Muscle of leg (tissue), 3 donors: ENCODE measurements at regions not wholly inside any gene's neighbourhood (a gene's known extent, or its start where the extent isn't known, plus 50 kb on each side); places are given as distances from the start of the nearest gene placed in this dataset.
A peak's percentile ranks its signal among the peaks of the same experiment; 100 is the strongest.
"Not testable (repeated sequence)": the region's sequence is repeated elsewhere in the genome, so short reads cannot be mapped to it uniquely, and the experiment has no call there.

Experiments
- DNase-seq: peaks from one replicate; pipeline ENCODE4 v3.0.0; 2013
- H3K27ac ChIP-seq: one replicate; pipeline ENCODE4 v1.5.1; 2013; ENCODE audit warnings: mild to moderate bottlenecking, low read length, control low read depth
- H3K27me3 ChIP-seq: one replicate; pipeline ENCODE4 v1.6.1; 2013; ENCODE audit warnings: low read length; ENCODE audit not compliant: control insufficient read depth, insufficient read depth
- H3K36me3 ChIP-seq: one replicate; pipeline ENCODE4 v1.6.1; 2013; ENCODE audit warnings: low read length; ENCODE audit not compliant: control insufficient read depth, insufficient read depth
- H3K4me1 ChIP-seq: one replicate; pipeline ENCODE4 v1.6.1; 2013; ENCODE audit warnings: low read length; ENCODE audit not compliant: control insufficient read depth, insufficient read depth
- H3K4me3 ChIP-seq: one replicate; pipeline ENCODE4 v1.5.1; 2013; ENCODE audit warnings: low read length, control low read depth
- H3K9me3 ChIP-seq: replicated peaks from 2 replicates; pipeline ENCODE4 v1.6.1; 2013; ENCODE audit warnings: low read depth, low read length; ENCODE audit not compliant: control insufficient read depth
- WGBS: methylation state at CpG from one replicate; pipeline ENCODE4 v1.1.5; 2013; ENCODE audit warnings: missing lambda C conversion rate; ENCODE audit not compliant: insufficient coverage; 5-methylcytosine and 5-hydroxymethylcytosine counted together

DNA sequence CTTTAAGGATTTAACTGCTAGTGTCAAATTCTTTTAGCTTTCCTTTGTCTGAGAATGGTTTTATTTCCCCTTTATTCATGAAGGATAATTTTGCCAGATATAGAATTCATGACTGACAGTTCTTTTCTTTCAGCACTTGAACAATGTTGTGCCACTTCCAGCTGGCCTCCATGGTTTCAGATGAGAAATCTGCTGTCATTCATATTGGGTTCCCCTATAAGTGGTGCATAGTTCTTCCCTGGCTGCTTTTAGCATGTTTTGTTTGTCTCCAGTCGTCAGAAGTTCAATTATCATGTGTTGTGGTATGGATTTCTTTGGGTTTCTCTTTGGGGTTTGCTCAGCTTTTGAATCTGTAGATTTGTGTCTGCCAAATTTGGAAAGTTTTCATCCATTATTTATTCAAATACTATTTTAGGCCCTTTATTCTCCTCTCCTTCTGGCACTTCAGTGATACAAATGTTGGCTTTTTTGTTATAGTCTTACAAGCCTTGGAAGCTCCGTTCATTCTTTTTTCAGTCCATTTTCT is 76.3 kb upstream of the TGM3 start:
- no peaks in the 10 kb centered on the region for H3K36me3 ChIP-seq
- H3K9me3 ChIP-seq, result no peaks in the 10 kb centered on the region
- WGBS, result no CpG with 5 or more reads among the region's 2 CpGs
- no peaks in the 10 kb centered on the region for H3K4me1 ChIP-seq
- no peak overlapping the region for H3K4me3 ChIP-seq
- DNase-seq, result no peak
- no peak overlapping the region for H3K27ac ChIP-seq
- H3K27me3 ChIP-seq, result no peaks in the 10 kb centered on the region

- H3K4me1 ChIP-seq, result no peaks in the 10 kb centered on the region
- H3K4me3 ChIP-seq, result no peak overlapping the region
- H3K27me3 ChIP-seq, result no peaks in the 10 kb centered on the region
- no peak for DNase-seq
- no peak overlapping the region for H3K27ac ChIP-seq
- WGBS, result 82% methylated on average over 2 of the region's 2 CpGs
- H3K9me3 ChIP-seq, result no peaks in the 10 kb centered on the region
- no peaks in the 10 kb centered on the region for H3K36me3 ChIP-seq
Observed at GRCh38 chr20:2220298-2220697, 75.5 kb upstream of the TGM3 start.

- no peak for DNase-seq
- WGBS, result 50% methylated on average over 2 of the region's 2 CpGs
- Histone ChIP-seq H3K4me3 (no peak overlapping the region), H3K4me1 (no peaks in the 10 kb centered on the region), H3K27me3 (no peaks in the 10 kb centered on the region), H3K36me3 (no peaks in the 10 kb centered on the region), H3K9me3 (no peaks in the 10 kb centered on the region), H3K27ac (no peak overlapping the region)
Observed at GRCh38 chr20:2221921-2222320, 73.9 kb upstream of the TGM3 start.

DNA sequence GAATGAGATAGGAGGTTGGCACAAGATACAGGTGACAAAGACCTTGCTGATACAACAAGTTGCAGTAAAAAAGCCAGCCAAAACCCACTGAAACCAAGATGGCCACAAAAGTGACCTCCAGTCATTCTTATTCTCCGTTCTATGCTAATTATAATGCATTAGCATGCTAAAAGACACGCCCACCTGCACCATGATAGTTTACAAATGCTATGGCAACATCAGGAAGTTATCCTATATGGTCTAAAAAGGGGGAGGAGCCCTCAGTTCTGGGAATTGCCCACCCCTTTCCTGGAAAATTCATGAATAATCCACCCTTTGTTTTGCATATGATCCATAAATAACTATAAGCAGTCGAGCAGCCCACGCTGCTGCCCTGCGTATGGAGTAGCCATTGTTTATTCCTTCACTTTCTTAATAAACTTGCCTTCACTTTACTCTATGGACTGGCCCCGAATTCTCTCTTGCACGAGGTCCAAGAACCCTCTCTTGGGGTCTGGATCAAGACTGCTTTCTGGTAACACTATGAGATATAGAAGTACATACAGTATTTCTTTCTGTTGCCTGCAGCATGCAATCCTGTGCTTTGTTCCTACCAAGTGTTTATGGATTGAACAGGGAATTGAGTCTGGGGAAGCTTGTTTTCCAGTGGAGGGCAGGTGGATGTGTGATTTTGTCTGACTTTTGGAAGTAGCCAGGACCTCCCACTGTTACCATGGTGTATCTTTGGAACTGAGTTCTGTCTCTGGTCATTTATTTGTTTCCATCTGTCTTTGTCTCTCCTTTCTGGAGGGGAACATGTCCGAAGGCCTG is 72.0 kb upstream of the TGM3 start:
- no peaks in the 10 kb centered on the region for H3K27me3 ChIP-seq
- DNase-seq, result peak; percentile 63

GRCh38 chr20:2224368-2224639 is 71.5 kb upstream of the TGM3 start:
- no peaks in the 10 kb centered on the region for H3K36me3 ChIP-seq
- H3K9me3 ChIP-seq, result no peaks in the 10 kb centered on the region
- no CpG with 5 or more reads among the region's 3 CpGs for WGBS
- DNase-seq, result no peak
- H3K27me3 ChIP-seq, result no peaks in the 10 kb centered on the region
- H3K4me3 ChIP-seq, result no peak overlapping the region
- no peak overlapping the region for H3K27ac ChIP-seq
- H3K4me1 ChIP-seq, result no peaks in the 10 kb centered on the region

More for the DNA sequence above, 72.0 kb upstream of the TGM3 start:
- H3K27ac ChIP-seq, result no peak overlapping the region
- WGBS, result 70% methylated on average over 4 of the region's 8 CpGs
- H3K36me3 ChIP-seq, result no peaks in the 10 kb centered on the region
- no peaks in the 10 kb centered on the region for H3K4me1 ChIP-seq
- no peak overlapping the region for H3K4me3 ChIP-seq
- no peaks in the 10 kb centered on the region for H3K9me3 ChIP-seq

DNA sequence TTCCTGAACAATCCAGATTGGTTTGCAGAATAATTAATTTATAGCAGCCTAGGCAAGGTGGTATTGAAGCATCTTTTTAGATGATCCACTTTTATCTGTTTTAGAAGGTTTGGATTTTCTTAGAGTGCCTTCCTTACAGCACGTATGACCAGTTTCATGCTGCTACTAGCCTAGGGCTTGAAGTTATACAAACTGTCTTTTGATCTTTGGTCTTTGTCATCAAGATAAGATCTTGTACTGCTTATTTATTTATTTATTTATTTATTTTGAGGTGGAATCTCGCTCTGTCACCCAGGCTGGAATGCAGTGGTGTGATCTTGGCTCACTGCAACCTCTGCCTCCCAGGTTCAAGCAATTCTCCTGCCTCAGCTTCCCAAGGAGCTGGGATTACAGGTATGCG is 68.5 kb upstream of the TGM3 start:
- H3K9me3 ChIP-seq, DNase-seq, H3K36me3 ChIP-seq, H3K27me3 ChIP-seq, H3K27ac ChIP-seq, H3K4me1 ChIP-seq, H3K4me3 ChIP-seq: not testable (repeated sequence)
- no CpG with 5 or more reads among the region's 3 CpGs for WGBS

DNA sequence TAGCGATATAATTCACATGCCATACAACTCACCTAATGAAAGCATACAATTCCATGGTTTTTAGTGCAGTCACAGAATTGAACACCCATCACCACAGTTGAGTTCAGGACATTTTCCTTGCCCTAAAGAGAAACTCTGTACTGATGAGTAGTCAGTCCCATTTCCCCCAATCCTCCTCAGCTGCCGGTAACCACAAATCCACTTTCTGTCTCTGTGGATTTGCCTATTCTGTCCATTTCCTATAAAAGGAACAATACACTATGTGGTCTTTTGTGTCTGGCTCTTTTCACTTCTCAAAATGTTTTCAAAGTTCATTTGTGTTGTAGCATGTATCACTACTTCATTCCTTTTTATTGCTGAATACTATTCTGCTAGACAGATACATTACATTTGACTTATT is 67.9 kb upstream of the TGM3 start:
- no peaks in the 10 kb centered on the region for H3K36me3 ChIP-seq
- H3K4me1 ChIP-seq, result no peaks in the 10 kb centered on the region
- WGBS, result no CpG with 5 or more reads among the region's 2 CpGs
- H3K9me3 ChIP-seq, result no peaks in the 10 kb centered on the region
- no peak overlapping the region for H3K27ac ChIP-seq
- H3K27me3 ChIP-seq, result no peaks in the 10 kb centered on the region
- no peak overlapping the region for H3K4me3 ChIP-seq
- DNase-seq, result no peak

GRCh38 chr20:2228926-2229325 is 66.9 kb upstream of the TGM3 start:
- H3K4me1 ChIP-seq, result no peaks in the 10 kb centered on the region
- H3K36me3 ChIP-seq, result no peaks in the 10 kb centered on the region
- DNase-seq, result no peak
- H3K27me3 ChIP-seq, result no peaks in the 10 kb centered on the region
- H3K9me3 ChIP-seq, result no peaks in the 10 kb centered on the region
- no CpG with 5 or more reads among the region's 5 CpGs for WGBS
- no peak overlapping the region for H3K4me3 ChIP-seq
- H3K27ac ChIP-seq, result no peak overlapping the region

DNA sequence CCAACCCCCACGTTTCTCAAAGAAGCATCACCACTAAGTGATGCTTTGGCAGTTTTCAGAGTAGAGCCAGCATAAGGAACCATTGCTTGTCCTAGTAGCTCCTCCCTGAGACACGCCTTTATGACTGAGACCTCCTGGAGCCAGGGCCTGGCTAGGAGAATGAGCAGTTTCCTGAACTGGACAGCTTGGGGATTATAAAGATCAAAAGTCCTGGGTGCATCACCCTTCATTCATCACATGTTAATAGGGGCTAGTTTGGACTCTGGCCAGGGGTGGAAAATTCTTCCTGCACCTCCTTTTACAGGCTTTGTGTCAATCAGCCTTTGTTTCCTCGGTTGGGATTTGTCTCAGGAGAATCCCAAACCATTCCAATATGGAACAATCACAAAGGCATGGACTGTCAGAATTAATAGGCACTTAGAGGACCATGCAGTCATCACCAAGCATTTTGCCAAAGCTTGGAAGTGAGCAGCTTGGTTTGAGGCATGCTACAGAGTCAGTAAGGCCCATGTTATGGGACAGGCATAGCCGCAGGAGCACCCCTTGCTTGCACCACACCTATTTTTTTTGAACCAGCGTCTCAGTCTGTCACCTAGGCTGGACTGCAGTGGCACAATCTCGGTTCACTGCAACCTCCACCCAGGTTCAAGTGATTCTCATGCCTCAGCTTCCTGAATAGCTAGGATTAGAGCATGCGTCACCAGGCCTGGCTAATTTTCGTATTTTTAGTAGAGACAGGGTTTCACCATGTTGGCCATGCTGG is 64.9 kb upstream of the TGM3 start:
- Histone ChIP-seq H3K27ac (no peak overlapping the region), H3K4me3 (no peak overlapping the region), H3K27me3 (no peaks in the 10 kb centered on the region), H3K9me3 (no peaks in the 10 kb centered on the region), H3K36me3 (no peaks in the 10 kb centered on the region), H3K4me1 (peaks cover 2% of the 10 kb centered on the region)
- no peak for DNase-seq
- WGBS, result 94% methylated on average over 5 of the region's 8 CpGs

- Histone ChIP-seq H3K27me3 (no peaks in the 10 kb centered on the region), H3K4me3 (no peak overlapping the region), H3K4me1 (peaks cover 2% of the 10 kb centered on the region), H3K36me3 (no peaks in the 10 kb centered on the region), H3K27ac (no peak overlapping the region), H3K9me3 (no peaks in the 10 kb centered on the region)
- 100% methylated on average over 3 of the region's 7 CpGs for WGBS
- no peak for DNase-seq
Observed at GRCh38 chr20:2231701-2232100, 64.1 kb upstream of the TGM3 start.
